Keratinocyte (primary cell): ENCODE measurements at regions not wholly inside any gene's neighbourhood (a gene's known extent, or its start where the extent isn't known, plus 50 kb on each side); places are given as distances from the start of the nearest gene placed in this dataset.

Experiments
- DNase-seq: peaks from one replicate; pipeline ENCODE4 v3.0.0-alpha.2; 2011; ENCODE audit warnings: low read depth, missing footprints, low spot score
- FAIRE-seq: peaks from 2 replicates; lab custom pipeline; 2011; peaks lifted over from hg19 to GRCh38; lab: Jason Lieb, UNC
- H2AFZ ChIP-seq: 2 replicates; pipeline ENCODE4 v1.6.0; 2012; ENCODE audit warnings: low read length, control low read depth, inconsistent platforms; ENCODE audit not compliant: control insufficient read depth
- H3K27ac ChIP-seq: 2 replicates; pipeline ENCODE4 v1.5.1; 2011; ENCODE audit warnings: low read length; ENCODE audit not compliant: control insufficient read depth, insufficient read depth
- H3K27me3 ChIP-seq: 3 replicates; pipeline ENCODE4 v1.6.0; 2011; ENCODE audit warnings: low read length; ENCODE audit not compliant: control insufficient read depth, insufficient read depth; ENCODE audit errors: extremely low read depth
- H3K36me3 ChIP-seq, 2 experiments: 2 replicates in 1 of 2; 3 replicates in 1 of 2; pipeline ENCODE4 v1.5.1; 2011; ENCODE audit warnings: low read length in 2 of 2, mild to moderate bottlenecking in 1 of 2; ENCODE audit not compliant: control insufficient read depth in 2 of 2, insufficient read depth in 2 of 2; ENCODE audit errors: extremely low read depth in 1 of 2
- H3K4me1 ChIP-seq: 3 replicates; pipeline ENCODE4 v1.5.1; 2011; ENCODE audit warnings: low read length; ENCODE audit not compliant: control insufficient read depth, insufficient read depth; ENCODE audit errors: extremely low read depth
- H3K4me2 ChIP-seq: 3 replicates; pipeline ENCODE4 v1.6.0; 2011; ENCODE audit warnings: low read depth, low read length; ENCODE audit not compliant: control insufficient read depth, insufficient read depth; ENCODE audit errors: extremely low read depth
- H3K4me3 ChIP-seq, 3 experiments: fragments of 200-600 bp in 1 of 3; sonication (generic) in 1 of 3; 2 replicates in 2 of 3; 3 replicates in 1 of 3; pipeline ENCODE4 v1.5.1; 2011 to 2016; ENCODE audit warnings: low read length in 3 of 3, mild to moderate bottlenecking in 3 of 3, control low read depth in 2 of 3, inconsistent platforms in 1 of 3, low read depth in 1 of 3, mixed read lengths in 1 of 3, mixed run types in 1 of 3, moderate library complexity in 1 of 3; ENCODE audit not compliant: control insufficient read depth in 2 of 3, insufficient read depth in 2 of 3; ENCODE audit errors: extremely low read depth in 1 of 3
- H3K79me2 ChIP-seq: 2 replicates; pipeline ENCODE4 v1.6.0; 2012; ENCODE audit warnings: low read length; ENCODE audit not compliant: control insufficient read depth, insufficient read depth
- H3K9ac ChIP-seq: 3 replicates; pipeline ENCODE4 v1.6.0; 2011; ENCODE audit warnings: low read length; ENCODE audit not compliant: control insufficient read depth, insufficient read depth; ENCODE audit errors: extremely low read depth
- H3K9me1 ChIP-seq: 3 replicates; pipeline ENCODE4 v1.6.0; 2011; ENCODE audit warnings: low read length; ENCODE audit not compliant: control insufficient read depth, insufficient read depth; ENCODE audit errors: extremely low read depth
- H3K9me3 ChIP-seq: 2 replicates; pipeline ENCODE4 v1.5.1; 2012; ENCODE audit warnings: low read depth, low read length; ENCODE audit not compliant: control insufficient read depth
- H4K20me1 ChIP-seq: 3 replicates; pipeline ENCODE4 v1.6.0; 2011; ENCODE audit warnings: low read length; ENCODE audit not compliant: control insufficient read depth, insufficient read depth; ENCODE audit errors: extremely low read depth
- CTCF ChIP-seq, 3 experiments: IDR thresholded peaks in 1 of 3; conservative IDR thresholded peaks in 1 of 3; optimal IDR thresholded peaks in 1 of 3; 2 replicates in 2 of 3; 3 replicates in 1 of 3; pipeline versions ENCODE3 to v1.5.1; 2011; ENCODE audit warnings: low read length in 3 of 3, mild to moderate bottlenecking in 3 of 3, moderate library complexity in 2 of 3, control low read depth in 1 of 3, inconsistent platforms in 1 of 3; ENCODE audit not compliant: insufficient read depth in 2 of 3; ENCODE audit errors: extremely low read depth in 1 of 3
- EZH2 ChIP-seq: IDR thresholded peaks from one replicate; pipeline ENCODE4 v1.6.1; 2012; ENCODE audit warnings: inconsistent platforms, mild to moderate bottlenecking, low read length, moderate library complexity
- dilution Hi-C: fragments of 300-500 bp; cut with MboI; formaldehyde crosslinking; loops from one replicate; pipeline ENCODE4 v1.7.0; 2020; ENCODE audit warnings: low sequenced_read_pairs; ENCODE audit not compliant: extremely low pct_ligation_motif_present

- Histone ChIP-seq H3K9me3 (no peaks in the 10 kb centered on the region), H3K79me2 (no peaks in the 10 kb centered on the region), H4K20me1 (no peaks in the 10 kb centered on the region), H3K4me3 (no peak overlapping the region), H3K27me3 (no peaks in the 10 kb centered on the region), H3K36me3 (no peaks in the 10 kb centered on the region), H3K4me1 (no peaks in the 10 kb centered on the region), H3K4me2 (no peak overlapping the region), H3K27ac (no peak overlapping the region), H2AFZ (no peak overlapping the region), H3K9me1 (no peaks in the 10 kb centered on the region), H3K9ac (no peak overlapping the region)
- DNase-seq, result no peak
- dilution Hi-C loops, result no loop called here
- FAIRE-seq, result no peak
- TF ChIP-seq EZH2, result no peak
- TF ChIP-seq CTCF (optimal IDR thresholded peaks at IDR 0.05 in 1 of 3, IDR thresholded peaks at IDR 0.05 in 1 of 3, conservative IDR thresholded peaks at IDR 0.05 in 1 of 3; ENCODE audit: extremely low read depth in 1 of 3, insufficient read depth in 2 of 3, low read length in 3 of 3), result no peak
Observed at GRCh38 chr7:156475179-156475578, 165.4 kb upstream of the RNF32 start.

- Histone ChIP-seq H3K27me3 (no peaks in the 10 kb centered on the region), H3K36me3 (no peaks in the 10 kb centered on the region), H4K20me1 (no peaks in the 10 kb centered on the region), H3K27ac (no peak overlapping the region), H2AFZ (no peak overlapping the region), H3K4me3 (no peak overlapping the region), H3K9ac (no peak overlapping the region), H3K4me1 (no peaks in the 10 kb centered on the region), H3K79me2 (no peaks in the 10 kb centered on the region), H3K9me1 (no peaks in the 10 kb centered on the region), H3K9me3 (no peaks in the 10 kb centered on the region), H3K4me2 (no peak overlapping the region)
- no peak for FAIRE-seq
- dilution Hi-C loops, result no loop called here
- no peak for TF ChIP-seq CTCF (optimal IDR thresholded peaks at IDR 0.05 in 1 of 3, IDR thresholded peaks at IDR 0.05 in 1 of 3, conservative IDR thresholded peaks at IDR 0.05 in 1 of 3; ENCODE audit: extremely low read depth in 1 of 3, insufficient read depth in 2 of 3, low read length in 3 of 3)
- DNase-seq, result no peak
Observed at GRCh38 chr7:156474241-156474743, 166.3 kb upstream of the RNF32 start.
